Liver (tissue), 8 donors: ENCODE measurements at regions not wholly inside any gene's neighbourhood (a gene's known extent, or its start where the extent isn't known, plus 50 kb on each side); places are given as distances from the start of the nearest gene placed in this dataset.

Experiments used
- DNase-seq: peaks from one replicate; pipeline ENCODE4 v3.0.0-alpha.2; 2017; ENCODE audit warnings: low spot score
- H3K27ac ChIP-seq, 2 donors: one replicate each; pipeline ENCODE4 v1.7.0; 2013; ENCODE audit warnings: inconsistent platforms in 2 of 2, low read length in 2 of 2, control low read depth in 1 of 2, low read depth in 1 of 2, mild to moderate bottlenecking in 1 of 2
- H3K27me3 ChIP-seq, 4 donors: one replicate each; pipeline versions ENCODE4 v1.6.1 to v1.7.0; 2013; ENCODE audit warnings: low read length in 3 of 4, inconsistent platforms in 1 of 4, mild to moderate bottlenecking in 1 of 4, moderate library complexity in 1 of 4; ENCODE audit not compliant: control insufficient read depth in 4 of 4, insufficient read depth in 4 of 4
- H3K36me3 ChIP-seq, 4 donors: one replicate each; pipeline versions ENCODE4 v1.6.1 to v1.7.0; 2013; ENCODE audit warnings: low read length in 3 of 4, mild to moderate bottlenecking in 3 of 4, low read depth in 1 of 4, moderate library complexity in 1 of 4; ENCODE audit not compliant: control insufficient read depth in 4 of 4, insufficient read depth in 3 of 4
- H3K4me1 ChIP-seq, 4 donors: one replicate each; pipeline versions ENCODE4 v1.6.1 to v1.7.0; 2013; ENCODE audit warnings: low read length in 3 of 4, mild to moderate bottlenecking in 3 of 4, moderate library complexity in 1 of 4; ENCODE audit not compliant: control insufficient read depth in 4 of 4, insufficient read depth in 4 of 4
- H3K4me3 ChIP-seq, 3 donors: one replicate each; pipeline versions ENCODE4 v1.6.1 to v1.7.0; 2013; ENCODE audit warnings: low read length in 3 of 3, control low read depth in 1 of 3, low read depth in 1 of 3, mild to moderate bottlenecking in 1 of 3
- H3K9ac ChIP-seq, 2 donors: one replicate each; pipeline ENCODE4 v1.7.0; 2013; ENCODE audit warnings: low read length in 2 of 2, mild to moderate bottlenecking in 2 of 2, moderate library complexity in 2 of 2, control low read depth in 1 of 2, low read depth in 1 of 2
- H3K9me3 ChIP-seq, 4 donors: one replicate each; pipeline versions ENCODE4 v1.6.1 to v1.7.0; 2013; ENCODE audit warnings: low read length in 3 of 4; ENCODE audit not compliant: control insufficient read depth in 4 of 4
- EGR1 ChIP-seq, 2 donors: IDR thresholded peaks; 2 replicates each; pipeline ENCODE4 v1.6.1; 2016 to 2018; ENCODE audit warnings: antibody characterized with exemption in 2 of 2, low read depth in 2 of 2
- FOXA1 ChIP-seq: IDR thresholded peaks from 2 replicates; pipeline ENCODE4 v1.6.1; 2016; ENCODE audit warnings: antibody characterized with exemption
- FOXA2 ChIP-seq: IDR thresholded peaks from 2 replicates; pipeline ENCODE4 v1.6.1; 2016; ENCODE audit warnings: antibody characterized with exemption
- GABPA ChIP-seq, 2 donors: IDR thresholded peaks in 1 of 2; conservative IDR thresholded peaks in 1 of 2; 2 replicates each; pipeline ENCODE4 v1.6.1; 2016; ENCODE audit warnings: antibody characterized with exemption in 2 of 2, mild to moderate bottlenecking in 1 of 2, moderate library complexity in 1 of 2
- HNF4A ChIP-seq, 2 donors: conservative IDR thresholded peaks; 2 replicates each; pipeline ENCODE4 v1.6.1; 2016; ENCODE audit warnings: antibody characterized with exemption in 2 of 2, mild to moderate bottlenecking in 2 of 2
- HNF4G ChIP-seq: IDR thresholded peaks from 2 replicates; pipeline ENCODE4 v1.6.1; 2016; ENCODE audit warnings: antibody characterized with exemption
- JUND ChIP-seq, 2 donors: IDR thresholded peaks; 2 replicates each; pipeline ENCODE4 v1.6.1; 2016; ENCODE audit warnings: antibody characterized with exemption in 2 of 2
- NR2F2 ChIP-seq: IDR thresholded peaks from 2 replicates; pipeline ENCODE4 v1.6.1; 2016; ENCODE audit warnings: antibody characterized with exemption
- RAD21 ChIP-seq, 2 donors: IDR thresholded peaks; 2 replicates each; pipeline ENCODE4 v1.6.1; 2016; ENCODE audit warnings: antibody characterized with exemption in 2 of 2, mild to moderate bottlenecking in 2 of 2
- RXRA ChIP-seq, 2 donors: IDR thresholded peaks; 2 replicates each; pipeline ENCODE4 v1.6.1; 2017 to 2018; ENCODE audit warnings: antibody characterized with exemption in 2 of 2, mild to moderate bottlenecking in 1 of 2
- SP1 ChIP-seq: IDR thresholded peaks from 2 replicates; pipeline ENCODE4 v1.6.1; 2018; ENCODE audit warnings: antibody characterized with exemption, mild to moderate bottlenecking
- TAF1 ChIP-seq: conservative IDR thresholded peaks from 2 replicates; pipeline ENCODE4 v1.6.1; 2016; ENCODE audit warnings: antibody characterized with exemption, mild to moderate bottlenecking
- YY1 ChIP-seq: IDR thresholded peaks from 2 replicates; pipeline ENCODE4 v1.6.1; 2016; ENCODE audit warnings: antibody characterized with exemption, mild to moderate bottlenecking
- WGBS: extraction: QIAGEN DNeasy Blood & Tissue Kit; methylation state at CpG from one replicate; pipeline ENCODE4 v1.1.7; 2013; 5-methylcytosine and 5-hydroxymethylcytosine counted together
- TF ChIP-seq, protein P1 (sequence below): fragments of 150-350 bp; IDR thresholded peaks from 2 replicates; pipeline ENCODE4 v1.5.1; 2017; ENCODE audit warnings: improper control_type of control experiment, low read depth, low read length; ENCODE audit not compliant: missing input control
- TF ChIP-seq, protein P2 (sequence below): IDR thresholded peaks from 2 replicates; pipeline ENCODE4 v1.6.1; 2016; ENCODE audit warnings: antibody characterized with exemption, mild to moderate bottlenecking
- TF ChIP-seq, protein P3 (sequence below): IDR thresholded peaks from 2 replicates; pipeline ENCODE4 v1.6.1; 2016; ENCODE audit warnings: antibody characterized with exemption
- TF ChIP-seq, protein P4 (sequence below): IDR thresholded peaks from 2 replicates; pipeline ENCODE4 v1.6.1; 2016; ENCODE audit warnings: antibody characterized with exemption
- TF ChIP-seq, protein P5 (sequence below): IDR thresholded peaks from 2 replicates; pipeline ENCODE4 v1.6.1; 2016; ENCODE audit warnings: antibody characterized with exemption
- donor health status: healthy.
- donor health status: healthy.
- donor health status: healthy.
- donor health status: healthy.
- donor health status: healthy.

DNA sequence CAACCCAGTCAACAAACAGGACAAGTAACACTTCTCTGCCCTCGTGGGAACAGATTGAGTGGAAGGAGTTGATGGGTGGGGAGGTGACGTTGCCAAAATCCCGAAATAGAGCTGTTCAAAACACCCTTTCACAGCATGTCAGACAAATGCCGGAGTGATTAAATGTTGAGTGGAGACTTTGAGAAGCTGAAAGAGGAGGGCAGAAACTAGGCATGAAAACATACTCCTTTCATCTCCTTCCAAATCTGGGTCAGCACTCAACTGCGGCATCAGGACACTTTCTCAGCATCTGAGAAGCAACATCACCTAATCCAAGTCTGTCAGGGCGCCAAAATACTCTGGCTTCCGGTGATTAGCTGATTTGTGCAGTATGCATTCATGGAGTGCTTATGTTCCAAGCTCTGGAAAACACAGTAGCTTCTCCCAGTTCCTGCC, 51.5 kb upstream of the MRI1 start:
- 65% methylated on average over 7 of the region's 7 CpGs for WGBS
- H3K9ac ChIP-seq = no peak overlapping the region
- H3K9me3 ChIP-seq = peaks cover 0 to 9% (median 1%) of the 10 kb centered on the region in 4 donors
- DNase-seq = no peak
- no peaks in the 10 kb centered on the region for H3K36me3 ChIP-seq
- H3K4me1 ChIP-seq = no peaks in the 10 kb centered on the region
- peaks cover 0 to 2% (median 0%) of the 10 kb centered on the region in 4 donors for H3K27me3 ChIP-seq
- no peak for TF ChIP-seq EGR1 (IDR thresholded peaks at IDR 0.05; ENCODE audit: low read depth in 2 of 2)
- no peak for TF ChIP-seq FOXA1
- no peak for TF ChIP-seq JUND (IDR thresholded peaks at IDR 0.05)
- TF ChIP-seq RAD21 (IDR thresholded peaks at IDR 0.05) = no peak
- TF ChIP-seq, protein P1, sequence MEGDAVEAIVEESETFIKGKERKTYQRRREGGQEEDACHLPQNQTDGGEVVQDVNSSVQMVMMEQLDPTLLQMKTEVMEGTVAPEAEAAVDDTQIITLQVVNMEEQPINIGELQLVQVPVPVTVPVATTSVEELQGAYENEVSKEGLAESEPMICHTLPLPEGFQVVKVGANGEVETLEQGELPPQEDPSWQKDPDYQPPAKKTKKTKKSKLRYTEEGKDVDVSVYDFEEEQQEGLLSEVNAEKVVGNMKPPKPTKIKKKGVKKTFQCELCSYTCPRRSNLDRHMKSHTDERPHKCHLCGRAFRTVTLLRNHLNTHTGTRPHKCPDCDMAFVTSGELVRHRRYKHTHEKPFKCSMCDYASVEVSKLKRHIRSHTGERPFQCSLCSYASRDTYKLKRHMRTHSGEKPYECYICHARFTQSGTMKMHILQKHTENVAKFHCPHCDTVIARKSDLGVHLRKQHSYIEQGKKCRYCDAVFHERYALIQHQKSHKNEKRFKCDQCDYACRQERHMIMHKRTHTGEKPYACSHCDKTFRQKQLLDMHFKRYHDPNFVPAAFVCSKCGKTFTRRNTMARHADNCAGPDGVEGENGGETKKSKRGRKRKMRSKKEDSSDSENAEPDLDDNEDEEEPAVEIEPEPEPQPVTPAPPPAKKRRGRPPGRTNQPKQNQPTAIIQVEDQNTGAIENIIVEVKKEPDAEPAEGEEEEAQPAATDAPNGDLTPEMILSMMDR = no peak
- no peak for TF ChIP-seq RXRA (IDR thresholded peaks at IDR 0.05)
- TF ChIP-seq HNF4G = no peak
- TF ChIP-seq, protein P2, sequence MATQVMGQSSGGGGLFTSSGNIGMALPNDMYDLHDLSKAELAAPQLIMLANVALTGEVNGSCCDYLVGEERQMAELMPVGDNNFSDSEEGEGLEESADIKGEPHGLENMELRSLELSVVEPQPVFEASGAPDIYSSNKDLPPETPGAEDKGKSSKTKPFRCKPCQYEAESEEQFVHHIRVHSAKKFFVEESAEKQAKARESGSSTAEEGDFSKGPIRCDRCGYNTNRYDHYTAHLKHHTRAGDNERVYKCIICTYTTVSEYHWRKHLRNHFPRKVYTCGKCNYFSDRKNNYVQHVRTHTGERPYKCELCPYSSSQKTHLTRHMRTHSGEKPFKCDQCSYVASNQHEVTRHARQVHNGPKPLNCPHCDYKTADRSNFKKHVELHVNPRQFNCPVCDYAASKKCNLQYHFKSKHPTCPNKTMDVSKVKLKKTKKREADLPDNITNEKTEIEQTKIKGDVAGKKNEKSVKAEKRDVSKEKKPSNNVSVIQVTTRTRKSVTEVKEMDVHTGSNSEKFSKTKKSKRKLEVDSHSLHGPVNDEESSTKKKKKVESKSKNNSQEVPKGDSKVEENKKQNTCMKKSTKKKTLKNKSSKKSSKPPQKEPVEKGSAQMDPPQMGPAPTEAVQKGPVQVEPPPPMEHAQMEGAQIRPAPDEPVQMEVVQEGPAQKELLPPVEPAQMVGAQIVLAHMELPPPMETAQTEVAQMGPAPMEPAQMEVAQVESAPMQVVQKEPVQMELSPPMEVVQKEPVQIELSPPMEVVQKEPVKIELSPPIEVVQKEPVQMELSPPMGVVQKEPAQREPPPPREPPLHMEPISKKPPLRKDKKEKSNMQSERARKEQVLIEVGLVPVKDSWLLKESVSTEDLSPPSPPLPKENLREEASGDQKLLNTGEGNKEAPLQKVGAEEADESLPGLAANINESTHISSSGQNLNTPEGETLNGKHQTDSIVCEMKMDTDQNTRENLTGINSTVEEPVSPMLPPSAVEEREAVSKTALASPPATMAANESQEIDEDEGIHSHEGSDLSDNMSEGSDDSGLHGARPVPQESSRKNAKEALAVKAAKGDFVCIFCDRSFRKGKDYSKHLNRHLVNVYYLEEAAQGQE = no peak
- TF ChIP-seq SP1 = no peak
- TF ChIP-seq NR2F2 = no peak
- TF ChIP-seq, protein P3, sequence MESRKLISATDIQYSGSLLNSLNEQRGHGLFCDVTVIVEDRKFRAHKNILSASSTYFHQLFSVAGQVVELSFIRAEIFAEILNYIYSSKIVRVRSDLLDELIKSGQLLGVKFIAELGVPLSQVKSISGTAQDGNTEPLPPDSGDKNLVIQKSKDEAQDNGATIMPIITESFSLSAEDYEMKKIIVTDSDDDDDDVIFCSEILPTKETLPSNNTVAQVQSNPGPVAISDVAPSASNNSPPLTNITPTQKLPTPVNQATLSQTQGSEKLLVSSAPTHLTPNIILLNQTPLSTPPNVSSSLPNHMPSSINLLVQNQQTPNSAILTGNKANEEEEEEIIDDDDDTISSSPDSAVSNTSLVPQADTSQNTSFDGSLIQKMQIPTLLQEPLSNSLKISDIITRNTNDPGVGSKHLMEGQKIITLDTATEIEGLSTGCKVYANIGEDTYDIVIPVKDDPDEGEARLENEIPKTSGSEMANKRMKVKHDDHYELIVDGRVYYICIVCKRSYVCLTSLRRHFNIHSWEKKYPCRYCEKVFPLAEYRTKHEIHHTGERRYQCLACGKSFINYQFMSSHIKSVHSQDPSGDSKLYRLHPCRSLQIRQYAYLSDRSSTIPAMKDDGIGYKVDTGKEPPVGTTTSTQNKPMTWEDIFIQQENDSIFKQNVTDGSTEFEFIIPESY = no peak
- no peak for TF ChIP-seq HNF4A (conservative IDR thresholded peaks at IDR 0.05)
- TF ChIP-seq FOXA2 = no peak
- no peak for TF ChIP-seq YY1
- no peak for TF ChIP-seq TAF1
- TF ChIP-seq GABPA (IDR thresholded peaks at IDR 0.05 in 1 of 2, conservative IDR thresholded peaks at IDR 0.05 in 1 of 2) = no peak
- TF ChIP-seq, protein P4, sequence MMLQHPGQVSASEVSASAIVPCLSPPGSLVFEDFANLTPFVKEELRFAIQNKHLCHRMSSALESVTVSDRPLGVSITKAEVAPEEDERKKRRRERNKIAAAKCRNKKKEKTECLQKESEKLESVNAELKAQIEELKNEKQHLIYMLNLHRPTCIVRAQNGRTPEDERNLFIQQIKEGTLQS = no peak
- TF ChIP-seq, protein P5, sequence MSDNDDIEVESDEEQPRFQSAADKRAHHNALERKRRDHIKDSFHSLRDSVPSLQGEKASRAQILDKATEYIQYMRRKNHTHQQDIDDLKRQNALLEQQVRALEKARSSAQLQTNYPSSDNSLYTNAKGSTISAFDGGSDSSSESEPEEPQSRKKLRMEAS = no peak
- H3K27ac ChIP-seq = no peak overlapping the region
- no peak overlapping the region for H3K4me3 ChIP-seq
